ENCODE measurements at regions not wholly inside any gene's neighbourhood (a gene's known extent, or its start where the extent isn't known, plus 50 kb on each side); places are given as distances from the start of the nearest gene placed in this dataset.
"Not testable (repeated sequence)": the region's sequence is repeated elsewhere in the genome, so short reads cannot be mapped to it uniquely, and the experiment has no call there.

DNA sequence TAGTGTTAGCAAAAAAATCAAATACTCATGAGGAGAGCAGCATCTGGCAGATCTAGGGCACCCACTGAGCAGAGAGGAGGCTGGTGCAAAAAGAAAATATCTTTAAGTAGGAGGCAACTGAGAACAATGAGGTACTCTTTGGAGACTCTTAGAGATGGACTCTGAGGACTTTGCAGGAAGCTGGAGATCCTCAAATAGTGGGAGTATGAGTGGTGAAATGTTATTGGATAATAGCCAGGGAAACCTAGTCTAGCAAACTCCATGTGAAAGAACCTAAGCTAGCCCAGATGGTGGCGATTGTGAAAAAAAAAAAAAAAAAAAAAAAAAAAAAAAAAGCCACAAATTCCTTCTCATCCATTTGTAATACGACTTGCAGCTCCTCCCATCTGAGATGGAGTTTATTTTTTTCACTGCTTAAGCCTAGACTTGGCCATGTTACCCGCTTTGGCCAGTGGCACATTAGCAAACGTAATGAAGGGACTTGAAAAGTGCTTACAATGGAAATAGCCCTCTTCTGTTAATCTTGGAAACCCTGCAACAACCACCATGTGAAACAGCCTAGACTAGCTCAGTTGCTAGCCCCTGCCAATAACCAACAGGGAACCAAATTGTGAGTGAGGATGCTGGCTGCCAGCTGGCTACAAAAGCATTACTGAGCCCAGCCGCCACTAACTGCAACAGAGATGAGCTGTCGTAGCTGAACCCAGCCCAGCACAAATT, 476.2 kb downstream of the KLF12 start:
- DNase-seq = no peak

DNA sequence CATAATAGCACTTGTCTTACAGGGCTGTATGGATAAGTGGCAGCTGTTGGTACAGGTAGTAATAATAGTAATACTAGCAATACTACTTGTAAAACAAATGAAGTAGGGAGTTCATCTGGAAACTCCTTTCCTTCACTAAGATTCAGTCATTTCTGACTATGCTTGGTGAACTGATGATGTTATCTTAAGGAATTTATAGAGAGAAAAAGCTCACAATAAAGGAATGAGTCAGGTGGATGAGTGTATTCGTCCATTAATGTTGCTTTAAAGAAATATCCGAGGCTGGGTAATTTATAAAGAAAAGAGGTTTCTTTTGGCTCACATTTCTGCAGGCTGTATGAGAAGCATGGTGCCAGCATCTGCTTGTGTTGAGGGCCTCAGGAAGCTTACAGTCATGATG, 477.3 kb downstream of the KLF12 start:
- no peak for DNase-seq

DNA sequence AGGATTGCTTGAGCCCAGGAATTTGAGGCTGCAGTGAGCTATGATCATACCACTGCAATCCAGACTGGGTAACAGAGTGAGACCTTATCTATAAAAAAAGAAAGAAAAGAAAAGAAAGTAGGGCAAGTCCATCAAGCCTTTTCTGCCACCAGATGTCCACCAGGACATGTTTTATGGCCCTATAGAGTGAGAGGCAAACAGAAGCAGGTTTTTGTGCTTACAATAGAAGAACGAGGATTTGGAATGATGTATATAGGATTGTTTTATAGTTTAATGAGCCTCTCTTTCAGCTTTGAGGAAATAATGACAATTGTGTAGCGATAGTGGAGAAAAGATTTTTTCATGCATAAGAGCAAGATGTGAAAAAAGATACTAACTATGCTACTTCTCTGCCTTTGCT, 480.5 kb downstream of the KLF12 start:
- no peak for DNase-seq

DNA sequence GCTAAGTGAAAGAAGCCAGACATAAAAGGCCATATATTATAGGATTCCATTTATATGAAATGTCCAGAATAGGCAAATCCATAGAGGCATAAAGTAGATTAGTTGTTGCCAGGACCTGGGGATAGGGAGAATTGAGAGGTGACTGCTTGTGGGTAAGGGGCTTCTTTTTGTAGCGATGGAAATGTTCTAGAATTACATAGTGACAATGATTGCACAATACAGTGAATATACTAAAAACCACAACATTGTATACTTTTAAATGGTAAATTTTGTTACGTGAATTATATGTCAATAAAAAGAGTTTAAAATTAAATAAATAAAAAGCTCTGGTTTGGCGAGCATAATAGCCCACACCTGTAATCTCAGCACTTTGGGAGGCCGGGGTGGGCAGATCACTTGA, 486.8 kb downstream of the KLF12 start:
- DNase-seq = no peak

DNA sequence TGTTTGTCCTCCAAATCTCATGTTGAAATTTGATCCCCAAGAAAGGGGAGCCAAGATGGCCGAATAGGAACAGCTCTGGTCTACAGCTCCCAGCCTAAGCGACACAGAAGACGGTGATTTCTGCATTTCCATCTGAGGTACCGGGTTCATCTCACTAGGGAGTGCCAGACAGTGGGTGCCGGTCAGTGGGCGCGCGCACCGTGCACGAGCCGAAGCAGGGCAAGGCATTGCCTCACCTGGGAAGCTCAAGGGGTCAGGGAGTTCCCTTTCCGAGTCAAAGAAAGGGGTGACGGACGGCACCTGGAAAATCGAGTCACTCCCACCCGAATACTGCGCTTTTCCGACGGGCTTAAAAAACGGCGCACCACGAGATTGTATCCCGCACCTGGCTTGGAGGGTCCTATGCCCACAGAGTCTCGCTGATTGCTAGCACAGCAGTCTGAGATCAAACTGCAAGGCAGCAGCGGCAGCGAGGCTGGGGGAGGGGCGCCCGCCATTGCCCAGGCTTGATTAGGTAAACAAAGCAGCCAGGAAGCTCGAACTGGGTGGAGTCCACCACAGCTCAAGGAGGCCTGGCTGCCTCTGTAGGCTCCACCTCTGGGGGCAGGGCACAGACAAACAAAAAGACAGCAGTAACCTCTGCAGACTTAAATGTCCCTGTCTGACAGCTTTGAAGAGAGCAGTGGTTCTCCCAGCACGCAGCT, 493.6 kb downstream of the KLF12 start:
- not testable (repeated sequence) for DNase-seq

DNA sequence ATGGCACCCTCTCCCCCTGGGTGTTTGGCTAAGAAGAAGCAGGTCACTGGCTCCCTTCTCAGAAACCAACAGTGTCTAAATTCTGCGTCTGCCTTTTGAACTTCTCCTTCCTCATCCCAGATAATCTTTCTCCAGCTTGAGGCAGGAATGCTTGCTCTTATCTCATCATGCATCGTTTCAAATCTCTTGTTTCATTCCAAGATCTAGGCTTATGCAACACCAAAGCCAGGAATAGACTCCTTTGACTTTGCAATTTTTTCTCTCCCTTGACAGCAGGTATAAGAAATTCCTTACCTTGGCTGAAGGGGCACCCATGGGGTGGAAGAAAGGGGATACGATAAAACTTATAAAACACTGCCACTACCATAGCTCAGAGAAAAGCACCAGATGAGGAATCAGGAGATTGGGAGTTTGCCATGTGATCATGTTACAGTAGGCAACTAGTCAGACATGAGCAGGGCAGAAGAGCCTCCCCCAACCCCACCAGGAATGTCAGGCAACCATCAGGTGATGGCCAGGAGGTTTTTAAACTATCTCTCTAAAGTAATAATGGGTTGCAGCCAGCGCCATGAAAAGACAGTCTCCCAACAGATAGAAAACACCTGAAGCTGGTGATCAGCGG, 498.9 kb downstream of the KLF12 start:
- DNase-seq = no peak

DNA sequence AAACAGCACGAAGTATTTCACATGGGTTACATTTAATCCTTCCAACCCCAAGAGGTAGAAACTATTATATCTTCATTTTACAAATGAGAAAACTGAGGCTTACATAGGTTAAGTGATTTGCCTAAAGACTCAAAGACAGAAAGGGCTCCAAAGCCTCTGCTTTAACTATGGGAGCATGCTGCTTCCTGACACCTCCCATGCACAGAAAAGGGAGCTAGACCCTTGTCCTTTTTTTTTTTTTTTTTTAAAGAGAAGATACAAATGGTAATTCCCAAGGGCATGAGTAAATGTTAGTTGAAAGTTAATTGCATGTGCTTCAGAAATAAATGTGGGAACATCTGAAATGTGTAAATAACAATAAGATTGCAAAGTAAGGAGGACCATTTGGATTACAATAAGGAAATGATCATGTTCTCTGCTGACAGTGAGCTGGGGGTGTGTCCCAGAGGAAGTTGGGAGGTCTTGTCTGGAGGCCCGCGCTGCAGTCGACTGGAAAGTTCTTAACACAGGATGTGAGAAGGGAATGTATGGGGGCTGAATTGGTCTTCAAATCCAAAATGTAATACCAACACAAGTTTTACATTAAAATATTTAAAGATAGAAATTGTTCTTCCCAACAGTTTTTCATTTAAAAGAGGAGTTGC, 500.3 kb downstream of the KLF12 start:
- DNase-seq = no peak

DNA sequence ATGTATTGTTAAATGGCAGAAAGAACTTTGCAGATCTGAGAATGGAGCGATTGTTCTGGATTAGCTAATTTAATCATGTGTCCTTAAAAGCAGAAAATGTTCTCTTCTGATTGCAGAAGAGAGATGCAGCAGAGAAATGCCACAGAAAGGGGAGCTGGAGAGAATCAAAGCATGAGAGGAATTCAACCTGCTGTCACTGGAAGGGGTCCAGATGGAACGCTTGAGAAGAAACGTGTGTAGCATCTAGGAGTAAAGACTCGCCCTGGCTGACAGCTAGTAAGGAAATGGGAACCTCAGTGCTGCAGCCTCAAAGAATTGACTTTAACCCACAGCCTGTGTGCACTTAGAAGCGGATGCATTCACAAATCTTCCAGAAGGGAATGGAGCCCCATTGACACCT, 502.8 kb downstream of the KLF12 start:
- no peak for DNase-seq

DNA sequence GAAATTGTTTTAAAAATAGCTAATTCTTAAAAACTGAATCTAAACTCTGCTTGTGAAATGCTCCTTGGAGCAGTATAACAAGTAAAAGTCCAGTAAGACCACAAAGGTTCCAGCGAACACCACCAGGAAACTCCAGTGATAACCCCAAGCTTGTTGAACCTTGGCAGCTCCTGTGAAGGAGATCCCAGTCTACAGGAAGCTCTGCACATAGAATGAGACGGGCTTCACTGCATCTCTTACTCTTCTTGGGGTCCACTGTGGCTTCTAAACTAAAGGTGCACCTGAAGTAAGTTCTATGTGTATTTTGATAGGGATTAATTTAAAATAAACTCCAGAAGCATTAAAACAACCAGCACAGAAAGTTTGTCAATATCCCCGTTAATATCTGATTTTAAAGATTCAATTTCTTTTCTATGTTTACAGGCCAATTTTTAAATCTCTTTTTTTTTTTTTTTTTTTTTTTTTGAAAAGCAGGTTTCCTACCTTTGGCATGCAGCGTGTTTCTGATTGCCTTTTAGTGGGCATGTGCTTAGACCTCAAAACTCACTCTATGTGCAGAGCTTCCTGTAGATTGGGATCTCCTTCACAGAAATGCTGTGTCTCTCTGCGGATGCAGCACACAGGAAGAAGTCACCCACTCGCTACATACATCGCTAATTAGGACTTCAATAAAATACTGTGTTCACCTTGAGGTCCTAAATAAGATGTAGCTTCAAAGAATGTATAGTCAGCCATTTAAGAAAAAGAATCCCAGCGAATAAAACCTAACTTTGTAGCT, 508.5 kb downstream of the KLF12 start:
- DNase-seq = peak; percentile 12

DNA sequence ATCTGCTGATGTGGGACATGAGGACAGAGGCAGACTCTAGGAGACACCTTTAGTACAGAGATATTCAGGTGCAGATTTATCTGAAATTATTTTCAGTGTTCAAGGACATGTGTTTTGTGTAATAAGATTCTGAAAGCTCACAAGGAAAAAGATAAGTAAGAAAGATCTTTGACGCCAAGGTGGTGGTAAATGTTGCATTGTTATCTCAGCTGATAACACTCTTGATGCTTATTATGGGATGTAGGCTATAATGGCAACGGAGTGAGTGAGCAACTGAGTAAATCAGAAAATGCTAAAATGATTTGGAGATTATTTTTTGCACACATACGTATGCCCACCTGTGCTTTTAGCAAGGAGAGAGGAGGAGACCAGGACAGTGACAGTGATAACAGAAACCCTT, 510.9 kb downstream of the KLF12 start:
- no peak for DNase-seq

DNA sequence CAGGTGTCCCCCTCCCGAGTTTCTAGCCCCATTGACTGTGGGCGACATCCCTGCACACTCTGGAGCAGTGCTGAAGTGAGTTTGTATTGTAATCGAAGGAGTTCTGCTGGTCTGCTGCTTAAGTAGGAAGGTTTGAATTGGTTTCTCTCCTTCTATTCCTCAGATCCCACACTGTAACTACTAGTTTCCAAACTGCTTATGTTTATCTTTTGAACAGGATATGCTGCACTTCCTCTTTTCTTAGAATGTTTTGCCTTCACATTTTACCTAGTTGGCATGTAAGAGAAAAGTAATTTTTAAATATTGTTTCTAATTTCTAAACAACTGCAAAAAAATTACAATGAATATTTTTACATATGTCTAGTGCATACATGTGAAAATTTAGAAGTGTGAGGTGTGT, 511.8 kb downstream of the KLF12 start:
- no peak for DNase-seq

DNA sequence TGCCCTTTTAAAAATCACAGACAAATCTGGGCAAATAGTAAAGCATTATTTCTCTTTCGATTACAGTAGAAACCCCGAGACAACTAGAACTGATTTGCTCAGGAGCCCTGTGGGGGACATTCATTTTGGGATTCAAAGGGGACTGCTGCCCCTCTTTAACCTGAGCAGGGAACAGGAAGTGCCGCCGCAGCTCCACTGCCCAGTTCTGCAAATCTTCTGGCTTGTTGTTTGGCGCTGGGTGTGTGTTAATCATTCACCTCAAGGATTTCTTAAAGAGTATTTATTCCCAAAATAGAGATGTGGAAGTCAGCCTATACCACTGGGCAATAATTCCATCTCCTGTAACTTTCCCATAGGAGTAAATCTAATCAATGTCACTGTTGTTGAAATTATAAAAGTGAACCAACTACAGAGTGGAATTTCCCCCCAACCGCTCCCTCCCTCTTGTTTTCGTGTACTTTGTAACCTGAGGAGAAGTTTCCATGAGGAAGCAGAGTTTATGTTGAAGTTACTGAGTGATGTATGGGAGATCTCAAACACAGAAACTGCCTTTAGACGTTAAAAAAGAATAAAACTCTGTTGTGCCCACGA, 515.8 kb downstream of the KLF12 start:
- DNase-seq = no peak

DNA sequence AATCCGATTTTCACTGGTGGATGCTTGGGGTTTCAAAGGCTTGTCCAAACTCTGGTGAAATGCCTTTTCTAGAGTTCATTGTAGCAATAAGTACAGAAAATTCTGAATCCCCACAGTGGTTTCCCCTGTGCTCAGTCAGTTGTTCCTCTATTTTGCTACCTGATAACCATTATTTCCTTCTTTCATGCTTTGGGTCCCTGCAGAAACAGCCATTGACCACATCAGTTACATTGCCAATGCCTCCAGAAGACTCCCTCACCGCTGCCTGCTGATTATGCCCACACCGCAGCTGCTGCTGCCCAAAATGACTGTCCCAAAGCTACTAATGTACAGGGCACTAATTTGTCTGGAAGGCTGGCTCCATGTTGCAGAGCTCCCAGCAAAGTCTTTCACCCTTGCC, 517.3 kb downstream of the KLF12 start:
- DNase-seq = no peak

DNA sequence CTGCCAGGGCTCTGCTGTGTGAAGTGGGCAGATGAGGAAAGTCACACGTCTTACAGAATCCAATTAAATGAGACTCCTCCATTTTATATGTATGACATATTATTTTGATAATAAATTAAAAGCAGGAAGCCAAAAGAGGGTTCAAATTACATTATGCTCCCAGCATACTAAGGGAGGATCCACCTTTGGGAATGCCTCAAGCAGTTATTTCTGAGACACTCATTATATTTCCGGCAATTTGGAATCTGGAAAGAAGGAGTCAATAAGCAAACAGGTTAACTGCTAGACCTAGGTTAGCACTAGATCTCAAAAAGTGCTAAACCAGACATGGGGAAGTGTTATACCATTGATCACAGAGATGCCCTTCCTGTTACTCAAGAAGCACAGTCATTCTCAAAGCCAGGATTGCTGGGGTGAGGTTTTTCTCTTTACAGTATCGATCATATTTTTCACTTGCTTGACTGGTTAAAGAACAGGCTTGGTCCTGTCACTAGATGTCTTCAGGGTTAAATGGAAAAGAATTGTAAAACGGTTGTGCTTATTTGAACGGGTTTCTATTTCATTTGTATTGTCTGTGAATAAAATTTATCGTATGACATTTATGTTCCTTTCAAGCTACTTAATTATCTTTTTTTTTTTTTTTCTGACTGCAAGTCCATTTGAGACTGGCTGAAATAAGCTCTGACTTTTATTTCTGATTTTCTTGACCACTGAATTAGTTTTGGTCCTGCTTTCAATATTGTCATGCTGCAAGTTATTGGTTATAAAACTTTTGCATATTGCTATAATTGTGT, 523.2 kb downstream of the KLF12 start:
- no peak for DNase-seq

DNA sequence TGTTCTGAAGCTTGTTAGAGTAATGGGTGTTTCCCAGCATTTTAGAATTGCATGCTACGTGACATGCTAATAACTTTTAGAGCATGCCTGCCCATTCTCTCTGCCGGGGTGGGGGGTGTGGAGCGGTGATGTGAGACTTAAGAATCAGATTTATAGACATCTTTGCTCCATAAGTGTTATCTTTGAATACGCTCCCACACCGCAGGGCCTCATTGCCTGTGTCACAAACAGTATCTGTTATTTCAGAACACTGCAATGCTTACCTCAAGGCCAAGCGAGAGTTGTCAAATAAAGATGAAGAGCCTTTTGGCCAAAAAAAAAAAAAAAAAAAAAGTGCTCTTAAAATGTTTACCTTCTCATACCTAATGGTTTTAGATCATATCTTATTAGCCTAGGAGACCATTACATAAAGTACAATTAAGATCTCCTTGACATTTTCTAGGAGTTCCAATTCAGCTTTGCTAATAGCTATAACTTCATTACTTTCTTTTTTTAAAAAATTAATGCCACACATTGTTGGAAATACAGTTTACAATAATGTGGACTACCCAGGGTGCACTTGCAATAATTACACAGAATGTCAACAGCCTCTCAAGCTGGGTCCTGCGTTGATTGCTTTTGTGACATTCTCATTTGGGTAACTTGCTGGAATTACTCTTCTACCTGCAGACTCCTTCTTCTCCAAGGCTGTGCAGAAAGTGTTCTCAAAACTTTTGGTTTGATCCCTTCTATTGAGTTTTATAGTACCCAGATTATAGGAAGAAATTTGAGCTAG, 525.3 kb downstream of the KLF12 start:
- DNase-seq = no peak

DNA sequence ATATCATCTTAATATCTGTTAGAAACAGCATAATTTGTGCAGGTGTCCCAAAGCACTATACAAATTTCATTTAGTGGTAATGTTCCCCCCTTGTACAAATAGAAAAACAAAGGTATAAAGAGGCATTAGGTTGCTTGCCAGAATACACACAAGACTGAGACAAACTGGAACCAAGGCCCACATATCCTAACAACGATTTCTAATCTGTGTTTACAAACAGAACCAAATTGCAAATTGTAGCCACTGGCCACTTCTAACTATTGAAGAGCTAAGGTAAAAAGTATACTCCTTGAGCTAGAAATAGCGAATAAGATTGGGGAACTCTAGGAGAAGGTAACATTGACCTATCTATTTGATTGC, 526.1 kb downstream of the KLF12 start:
- no peak for DNase-seq

DNA sequence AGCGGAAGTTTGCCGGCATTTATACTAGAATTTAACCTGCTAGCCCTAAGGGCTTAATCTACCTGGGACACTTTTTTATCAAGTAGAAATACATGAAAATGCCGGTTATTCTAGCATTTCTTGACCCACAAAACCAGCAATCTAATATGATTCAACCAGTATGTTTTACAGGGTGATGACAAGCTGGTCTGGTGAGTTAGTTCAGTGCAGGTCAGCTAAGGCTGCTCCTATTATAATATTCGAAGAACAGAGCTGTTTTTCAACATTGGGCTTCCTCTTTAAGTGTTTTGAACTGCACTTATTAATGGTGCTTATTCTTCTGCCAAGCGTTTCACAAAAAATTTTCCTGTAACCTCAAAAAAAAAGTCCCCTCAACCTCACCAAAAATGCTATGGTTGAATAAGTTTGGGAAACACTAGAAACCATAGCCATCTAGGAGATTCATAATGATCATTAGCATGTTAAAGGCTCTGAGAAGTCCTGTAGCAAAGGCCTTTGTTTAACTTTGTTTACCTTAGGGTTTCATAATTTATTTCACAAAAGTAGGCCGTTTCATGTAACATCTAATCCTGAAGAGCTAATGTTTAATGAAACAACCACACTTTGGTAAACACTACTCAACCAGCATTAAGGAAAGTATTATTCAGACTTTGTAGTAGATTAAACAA, 526.6 kb downstream of the KLF12 start:
- no peak for DNase-seq

DNA sequence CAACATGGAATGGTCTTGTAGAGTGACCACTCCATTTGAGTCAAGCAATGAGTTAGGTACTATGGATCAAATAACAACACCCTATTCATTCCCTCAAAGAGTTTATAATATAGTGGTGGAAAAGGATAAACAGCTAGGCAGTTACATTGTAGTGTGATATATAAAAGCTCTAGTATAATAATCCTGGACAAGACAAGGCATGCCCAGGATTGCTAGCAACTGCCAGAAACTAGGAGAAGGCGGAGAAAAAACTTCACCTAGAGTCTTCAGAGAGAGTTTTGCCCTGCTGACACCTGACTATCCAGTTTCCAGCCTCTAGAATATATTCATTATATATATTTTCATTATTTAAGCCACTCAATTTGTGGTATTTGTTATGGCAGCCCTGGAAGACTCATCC, 530.6 kb downstream of the KLF12 start:
- DNase-seq = no peak

DNA sequence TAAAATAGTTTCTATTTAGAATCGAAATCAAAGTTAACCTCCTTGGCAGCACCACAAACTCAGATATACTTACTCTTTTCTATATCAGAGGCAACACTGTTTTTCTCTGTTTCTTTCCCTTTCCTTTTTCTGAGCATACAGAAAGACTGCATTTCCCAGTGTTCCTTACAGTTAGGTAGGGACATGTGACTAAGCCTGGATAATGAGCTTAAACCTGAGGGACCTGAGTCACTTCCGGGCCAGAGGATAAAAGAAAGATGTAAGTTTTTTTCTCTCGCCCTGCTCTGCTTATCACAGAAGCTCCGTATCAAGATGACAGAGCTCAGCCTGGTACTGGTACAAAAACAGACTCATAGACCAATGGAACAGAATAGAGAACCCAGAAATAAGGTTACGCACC, 531.9 kb downstream of the KLF12 start:
- DNase-seq = no peak

DNA sequence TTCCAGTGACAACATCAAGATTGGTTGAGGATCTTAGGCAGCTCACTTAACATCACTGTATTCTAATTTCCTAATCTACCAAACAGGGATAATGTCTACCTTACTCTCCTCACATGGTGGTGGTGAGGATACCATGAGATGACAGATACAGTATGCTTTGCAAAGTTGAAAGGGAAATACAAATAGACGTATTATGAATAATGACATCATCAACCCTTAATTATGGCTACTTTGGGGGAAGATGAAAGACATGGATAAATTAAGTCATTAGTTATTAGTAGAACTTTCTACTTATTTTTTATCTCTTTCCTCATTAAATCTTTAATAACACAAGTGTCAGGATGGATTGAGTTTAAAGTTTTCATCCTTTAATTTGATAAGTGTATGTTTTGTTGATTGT, 532.5 kb downstream of the KLF12 start:
- no peak for DNase-seq
